ENCODE measurements at regions not wholly inside any gene's neighbourhood (a gene's known extent, or its start where the extent isn't known, plus 50 kb on each side); places are given as distances from the start of the nearest gene placed in this dataset.
"Not testable (repeated sequence)": the region's sequence is repeated elsewhere in the genome, so short reads cannot be mapped to it uniquely, and the experiment has no call there.

DNA sequence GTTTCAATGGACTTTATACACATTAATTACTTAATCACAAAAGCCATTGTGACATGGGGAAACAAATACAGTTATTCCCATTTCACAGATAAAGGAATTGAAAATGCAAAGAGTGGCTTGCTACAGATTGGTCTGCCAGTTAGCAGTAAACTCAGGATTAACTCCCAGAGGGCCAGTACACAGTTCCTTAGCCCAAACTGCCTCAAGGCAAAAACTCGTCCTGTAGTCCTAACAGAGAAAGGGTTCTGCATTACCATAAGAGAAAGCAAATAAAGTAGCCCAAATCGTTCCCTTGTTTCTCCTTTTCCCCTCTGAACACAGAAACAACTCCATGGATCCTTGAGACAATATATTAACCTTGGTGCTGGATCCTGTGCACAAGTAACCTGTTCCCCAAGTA lies 274.4 kb downstream of the LRIG3 start:
- DNase-seq (ENCODE audit: low read depth, low spot score) = peak; percentile 73

DNA sequence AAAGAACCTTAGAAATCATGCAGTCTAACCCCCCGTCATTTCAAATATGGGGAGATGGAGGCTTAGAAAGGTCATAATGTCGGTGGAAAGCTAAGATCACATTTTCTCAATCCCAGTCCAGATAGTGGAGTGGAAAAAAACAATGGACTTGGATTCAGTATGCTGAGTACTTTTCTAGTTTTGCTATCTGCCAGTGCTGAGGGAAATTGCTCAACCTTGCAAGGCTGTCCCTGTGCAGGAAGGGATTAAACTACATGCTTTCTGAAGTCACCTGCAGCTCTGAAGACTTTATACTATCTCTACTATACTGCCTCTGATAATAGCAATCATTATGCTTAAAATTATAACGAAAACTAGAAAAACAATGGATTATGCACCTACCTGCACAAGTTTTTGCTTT lies 272.8 kb downstream of the LRIG3 start:
- no peak for DNase-seq (ENCODE audit: low read depth, low spot score)

DNA sequence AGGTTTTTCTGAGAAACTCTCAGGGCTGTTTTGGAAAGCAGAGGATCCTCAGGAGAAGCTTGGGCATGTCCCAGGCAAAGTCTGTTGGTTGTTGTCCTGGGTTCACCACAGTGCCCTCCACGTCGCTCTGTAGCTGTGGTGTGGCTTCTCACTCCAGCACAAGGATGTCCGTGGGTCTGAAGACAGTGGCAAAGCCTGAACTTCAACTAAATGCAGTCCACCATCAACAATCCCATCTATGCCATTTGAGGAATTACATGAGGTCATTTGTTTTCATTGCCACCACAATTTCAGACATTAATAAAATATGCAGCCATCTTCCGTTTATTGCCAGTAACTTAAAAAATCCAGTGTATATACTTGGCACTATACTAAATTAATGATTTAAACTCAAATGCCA lies 272.1 kb downstream of the LRIG3 start:
- no peak for DNase-seq (ENCODE audit: low read depth, low spot score)

DNA sequence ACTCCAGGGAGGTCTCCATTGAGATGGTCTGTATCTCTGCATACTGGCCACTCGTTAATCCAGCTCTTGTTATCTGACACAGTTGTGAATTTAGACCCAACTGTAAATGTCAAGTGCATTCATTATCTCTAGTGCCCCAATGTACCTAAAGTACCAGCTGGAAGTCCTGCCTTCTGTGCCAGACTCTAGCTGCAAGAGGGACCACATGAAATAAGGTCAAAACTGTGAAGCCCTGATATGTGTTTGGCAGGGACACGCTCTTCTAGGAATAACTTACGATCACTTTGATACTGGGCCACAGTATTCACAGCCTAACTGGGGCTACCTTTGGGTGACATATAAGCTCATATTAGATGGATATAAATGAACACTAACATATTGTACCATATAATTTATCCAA lies 268.5 kb downstream of the LRIG3 start:
- no peak for DNase-seq (ENCODE audit: low read depth, low spot score)

DNA sequence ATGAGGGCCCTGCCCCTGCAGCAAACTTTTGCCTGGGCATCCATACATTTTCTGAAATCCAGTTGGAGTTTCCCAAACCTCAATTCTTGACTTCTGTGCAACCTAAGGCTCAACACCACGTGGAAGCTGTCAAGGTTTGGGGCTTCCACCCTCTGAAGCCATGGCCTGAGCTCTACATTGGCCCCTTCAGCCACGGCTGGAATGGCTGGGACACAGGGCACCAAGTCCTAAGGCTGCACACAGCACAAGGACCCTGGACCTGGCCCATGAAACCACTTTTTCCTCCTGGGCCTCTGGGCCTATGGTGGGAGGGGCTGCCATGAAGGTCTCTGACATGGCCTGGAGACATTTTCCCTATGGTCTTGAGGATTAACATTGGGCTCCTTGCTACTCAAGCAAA lies 266.3 kb downstream of the LRIG3 start:
- DNase-seq (ENCODE audit: low read depth, low spot score) = no peak

DNA sequence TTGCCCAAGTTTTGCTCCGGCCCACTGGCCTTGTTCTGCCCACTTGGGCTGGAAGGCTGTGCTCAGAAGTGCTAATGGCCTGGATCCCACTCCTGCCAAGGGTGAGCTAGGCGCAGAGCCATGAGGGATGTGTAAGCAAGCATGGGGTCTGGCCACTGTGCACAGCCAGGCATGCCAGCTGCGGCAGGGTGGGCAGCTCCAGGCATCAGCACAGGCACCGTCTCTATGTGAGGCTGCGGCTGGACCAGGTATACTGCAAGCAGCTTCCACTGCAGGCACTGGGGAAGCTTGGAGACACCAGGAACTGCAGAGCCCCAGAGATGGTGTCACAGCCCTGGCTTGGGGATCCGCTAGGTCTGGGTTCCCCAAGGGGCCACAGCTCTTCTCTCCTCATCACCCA lies 264.9 kb downstream of the LRIG3 start:
- DNase-seq (ENCODE audit: low read depth, low spot score) = no peak

DNA sequence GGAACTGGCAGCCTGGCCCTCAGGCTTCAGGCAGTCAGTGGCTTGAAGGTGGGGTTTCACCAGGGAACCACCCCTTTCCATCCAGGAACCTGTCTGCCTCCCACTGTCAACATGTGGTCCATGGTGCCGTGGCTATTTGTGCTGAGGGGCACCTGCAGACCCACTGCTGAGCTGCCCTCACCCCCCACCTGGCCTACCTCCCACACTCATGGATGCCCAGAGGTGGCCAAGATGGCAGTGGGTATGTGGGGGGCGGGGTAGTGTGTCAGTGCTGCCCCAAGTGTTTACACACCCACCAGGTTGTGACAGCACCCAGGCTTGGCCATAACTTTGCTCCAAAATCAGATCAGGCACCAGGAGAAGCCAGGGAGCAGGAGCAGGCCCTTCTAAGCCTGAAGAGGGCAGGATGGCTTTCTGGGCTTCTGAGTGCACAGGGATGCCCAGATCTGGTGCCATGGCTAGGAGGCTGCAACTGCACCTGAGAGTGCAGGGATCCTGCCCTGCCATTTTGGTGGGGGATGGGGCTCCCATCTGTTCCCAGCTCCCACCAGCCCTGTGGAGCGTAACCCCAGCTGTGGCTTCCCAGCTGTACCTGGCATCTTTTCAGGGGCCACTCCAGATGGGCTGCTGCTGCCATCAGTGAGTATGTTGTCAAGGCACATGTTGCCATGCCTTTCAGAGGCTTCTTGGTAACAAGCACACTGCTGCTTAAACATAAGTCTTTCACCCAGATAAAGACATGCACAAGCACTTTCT lies 263.9 kb downstream of the LRIG3 start:
- no peak for DNase-seq (ENCODE audit: low read depth, low spot score)

DNA sequence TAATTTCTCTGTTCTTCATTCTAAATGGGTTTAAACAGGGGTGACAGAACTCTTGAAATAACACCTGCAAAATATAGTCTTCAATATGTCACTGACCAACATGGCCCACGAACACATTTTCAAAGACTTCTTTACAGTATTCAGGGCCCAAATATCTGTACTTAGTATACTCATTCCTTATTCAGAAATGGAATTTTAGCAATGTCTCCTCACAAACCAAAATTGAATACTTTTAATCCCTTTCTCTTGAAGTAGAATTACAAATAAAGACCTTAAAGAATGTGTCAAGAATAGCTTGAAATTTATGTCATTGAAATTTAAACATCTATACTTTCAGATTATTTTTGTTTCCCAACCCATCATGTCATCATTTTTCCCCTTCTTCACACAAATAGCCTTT lies 263.1 kb downstream of the LRIG3 start:
- no peak for DNase-seq (ENCODE audit: low read depth, low spot score)

DNA sequence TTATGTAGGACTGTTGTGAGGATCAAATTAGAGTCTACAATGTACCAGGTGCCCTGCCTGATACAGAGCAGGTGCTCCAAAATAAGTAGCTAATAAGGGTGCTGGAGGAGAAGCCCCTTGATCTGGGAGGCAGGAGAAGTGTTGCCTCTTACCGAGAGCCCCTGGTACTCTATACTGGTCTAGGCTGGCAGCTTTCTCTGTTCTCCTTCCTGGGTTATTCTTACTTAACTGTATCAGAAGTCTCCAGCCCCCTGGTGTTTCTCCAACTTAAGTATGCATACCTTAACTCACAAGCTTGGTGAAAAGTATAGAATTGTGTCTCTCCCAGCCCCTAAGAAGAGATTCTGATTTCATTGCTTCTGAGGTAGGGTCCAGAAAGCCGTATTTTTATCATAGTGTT lies 254.9 kb downstream of the LRIG3 start:
- no peak for DNase-seq (ENCODE audit: low read depth, low spot score)

DNA sequence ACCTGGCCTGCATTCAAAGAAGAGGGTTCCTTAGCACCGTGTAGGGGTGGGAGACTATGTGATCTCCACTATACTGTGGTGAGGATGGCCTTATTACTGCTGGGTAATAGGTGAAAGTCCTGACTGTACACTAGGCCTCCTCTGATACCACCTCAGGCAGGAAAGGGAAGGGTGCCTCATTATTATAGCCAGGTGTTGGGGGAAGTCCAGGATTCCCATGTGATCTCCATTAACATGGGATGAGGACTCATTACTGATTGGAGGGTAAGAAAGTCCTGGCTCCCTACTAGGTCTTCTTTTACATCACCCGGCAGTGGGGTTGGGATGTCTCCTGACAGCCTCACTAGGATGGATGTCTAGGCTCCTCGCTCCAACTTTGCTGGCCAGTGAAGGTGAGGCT lies 252.1 kb downstream of the LRIG3 start:
- DNase-seq (ENCODE audit: low read depth, low spot score) = no peak

DNA sequence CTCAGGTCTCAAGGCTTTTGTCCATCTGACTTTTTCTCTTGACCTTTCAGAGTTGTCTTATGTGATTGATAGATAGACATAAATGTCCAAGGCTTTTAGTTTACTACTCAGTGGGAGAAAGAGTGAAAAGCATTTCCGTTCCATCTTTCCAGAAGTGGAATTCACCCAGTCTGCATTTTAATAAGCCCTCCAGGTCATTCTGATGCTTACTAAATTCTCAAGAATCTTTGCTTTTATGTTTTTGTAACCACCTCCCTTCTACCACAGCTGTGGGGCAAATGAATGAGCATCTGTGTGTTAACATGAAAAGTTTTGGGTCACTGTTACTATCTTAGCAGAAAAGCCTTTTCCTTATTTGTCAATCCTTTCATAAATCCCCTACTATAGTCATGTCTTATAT lies 251.4 kb downstream of the LRIG3 start:
- DNase-seq (ENCODE audit: low read depth, low spot score) = no peak

DNA sequence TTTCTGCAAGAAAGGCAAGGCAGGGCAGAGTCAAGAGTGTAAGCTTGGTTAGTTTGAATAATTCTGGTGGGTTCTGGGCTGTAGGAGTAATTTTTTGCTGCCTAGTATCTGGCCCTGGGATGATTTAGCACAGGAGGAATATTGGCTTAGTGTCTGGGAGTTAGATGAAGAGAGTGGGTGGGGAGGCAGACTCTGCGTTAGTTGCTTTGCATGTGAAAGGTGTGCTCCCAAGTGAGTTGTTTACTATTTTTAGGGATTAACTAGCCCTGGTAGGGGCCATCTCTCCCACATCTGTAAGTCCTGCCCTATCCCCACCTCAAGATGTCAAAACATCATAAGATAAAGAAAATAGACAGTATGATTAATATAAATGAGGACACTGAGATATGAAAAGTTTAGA lies 249.7 kb downstream of the LRIG3 start:
- DNase-seq (ENCODE audit: low read depth, low spot score) = peak; percentile 14

DNA sequence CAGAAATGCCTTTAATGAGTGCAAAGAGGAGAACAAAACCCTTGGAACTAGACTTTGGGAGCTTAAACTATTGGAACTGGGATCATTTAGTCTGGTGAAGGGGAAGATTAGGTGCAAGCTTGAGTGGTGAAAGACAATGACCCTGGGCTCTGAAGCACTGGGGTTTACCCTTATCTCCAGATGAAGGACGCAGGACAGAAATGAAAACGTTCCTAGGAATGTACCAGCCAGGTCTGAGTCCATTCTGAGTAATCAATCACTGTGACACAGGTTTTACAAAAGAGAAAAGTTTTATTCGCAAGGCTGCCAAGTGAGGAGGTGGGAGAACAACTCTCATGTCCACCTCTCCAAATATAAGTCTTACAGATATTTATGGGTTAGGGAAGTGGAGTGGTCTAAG lies 249.1 kb downstream of the LRIG3 start:
- DNase-seq (ENCODE audit: low read depth, low spot score) = no peak

DNA sequence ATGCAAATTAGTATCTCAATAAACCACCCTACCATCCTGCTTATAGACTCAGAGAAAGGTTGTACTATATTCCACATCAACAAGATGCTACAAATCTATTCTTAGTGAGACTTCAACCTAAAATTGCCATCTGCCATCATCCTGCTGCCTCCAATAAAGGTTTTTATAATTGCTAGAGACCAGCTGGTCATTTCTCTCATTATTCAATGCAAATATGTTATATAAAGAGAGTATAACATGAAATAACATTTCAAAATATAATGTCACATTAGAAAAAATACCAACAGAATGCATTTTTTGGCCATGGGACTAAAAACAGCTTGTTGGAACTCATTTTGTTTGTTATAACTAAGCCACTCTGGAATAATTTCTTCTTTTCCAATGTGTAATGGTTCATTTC lies 247.3 kb downstream of the LRIG3 start:
- no peak for DNase-seq (ENCODE audit: low read depth, low spot score)

DNA sequence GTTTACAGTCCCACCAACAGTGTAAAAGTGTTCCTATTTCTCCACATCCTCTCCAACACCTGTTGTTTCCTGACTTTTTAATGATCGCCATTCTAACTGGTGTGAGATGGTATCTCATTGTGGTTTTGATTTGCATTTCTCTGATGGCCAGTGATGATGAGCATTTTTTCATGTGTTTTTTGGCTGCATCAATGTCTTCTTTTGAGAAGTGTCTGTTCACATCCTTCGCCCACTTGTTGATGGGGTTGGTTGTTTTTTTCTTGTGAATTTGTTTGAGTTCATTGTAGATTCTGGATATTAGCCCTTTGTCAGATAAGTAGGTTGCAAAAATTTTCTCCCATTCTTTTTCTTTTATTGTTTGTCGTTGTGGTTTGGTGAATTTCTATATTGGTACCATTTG lies 242.5 kb downstream of the LRIG3 start:
- not testable (repeated sequence) for DNase-seq (ENCODE audit: low read depth, low spot score)

DNA sequence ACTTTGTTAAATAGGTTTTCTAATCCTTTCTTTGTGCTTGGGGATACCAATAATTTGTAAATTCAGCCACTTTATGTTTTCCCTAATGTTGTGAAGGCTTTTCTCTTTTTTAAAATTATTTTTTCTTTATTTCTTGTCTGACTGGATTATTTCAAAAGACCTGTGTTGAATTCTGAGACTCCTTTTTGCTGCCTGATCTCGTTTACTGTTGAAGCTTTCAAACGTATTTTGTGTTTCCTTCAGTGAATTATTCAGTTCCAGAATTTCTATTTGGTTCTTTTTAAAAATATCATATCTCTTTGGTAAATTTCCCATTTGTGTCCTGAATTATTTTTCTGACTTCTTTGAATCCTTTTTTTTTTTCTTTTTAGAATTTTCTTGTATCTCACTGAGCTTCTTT lies 241.6 kb downstream of the LRIG3 start:
- DNase-seq (ENCODE audit: low read depth, low spot score) = no peak

DNA sequence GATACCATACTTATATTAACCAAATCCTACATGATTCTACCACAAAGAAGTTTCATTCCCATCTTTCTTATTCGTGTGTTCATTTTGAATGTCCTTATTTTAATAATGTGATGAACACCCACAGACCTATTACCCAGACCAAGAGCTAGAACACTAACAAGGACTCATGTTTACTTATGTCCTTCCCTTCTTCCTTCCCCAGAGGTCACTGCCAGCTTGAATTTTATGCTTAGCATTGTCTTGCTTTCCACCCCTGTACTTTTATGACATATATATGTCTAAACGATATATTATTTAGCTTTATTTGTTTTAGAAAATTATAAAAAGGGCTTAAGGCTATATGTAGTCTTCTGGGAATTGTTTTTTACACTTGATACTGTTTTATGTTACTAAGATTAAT lies 238.6 kb downstream of the LRIG3 start:
- no peak for DNase-seq (ENCODE audit: low read depth, low spot score)

DNA sequence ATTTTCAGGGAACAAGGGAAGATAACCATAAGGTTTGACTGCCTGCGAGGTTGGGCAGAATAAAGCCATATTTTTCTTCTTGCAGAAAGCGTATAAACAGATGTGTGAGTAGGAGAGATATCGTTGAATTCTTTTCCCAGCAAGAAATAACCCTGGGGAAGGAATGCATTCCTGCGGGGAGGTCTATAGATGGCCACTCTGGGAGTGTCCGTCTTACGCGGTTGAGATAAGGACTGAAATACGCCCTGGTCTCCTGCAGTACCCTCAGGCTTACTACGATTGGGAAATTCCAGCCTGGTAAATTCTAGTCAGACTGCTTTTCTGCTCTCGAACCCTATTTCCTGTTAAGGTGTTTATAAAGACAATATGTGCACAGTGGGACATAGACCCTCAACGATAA lies 225.0 kb downstream of the LRIG3 start:
- DNase-seq (ENCODE audit: low read depth, low spot score) = peak; percentile 8

DNA sequence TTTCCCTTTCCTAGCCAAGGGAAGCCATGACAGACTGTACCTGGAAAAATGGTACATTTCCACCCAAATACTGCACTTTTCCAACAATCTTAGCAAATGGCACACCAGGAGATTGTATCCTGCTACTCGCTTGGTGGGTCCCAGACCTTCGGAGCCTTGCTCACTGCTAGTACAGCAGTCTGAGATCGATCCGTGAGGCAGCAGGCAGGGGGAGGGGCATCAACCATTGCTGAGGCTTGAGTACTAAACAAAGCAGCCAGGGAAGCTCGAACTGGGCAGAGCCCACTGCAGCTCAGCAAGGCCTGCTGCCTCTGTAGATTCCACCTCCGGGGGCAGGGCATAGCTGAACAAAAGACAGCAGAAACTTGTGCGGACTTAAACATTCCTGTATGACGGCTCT lies 218.8 kb downstream of the LRIG3 start:
- peak; percentile 4 for DNase-seq (ENCODE audit: low read depth, low spot score)

DNA sequence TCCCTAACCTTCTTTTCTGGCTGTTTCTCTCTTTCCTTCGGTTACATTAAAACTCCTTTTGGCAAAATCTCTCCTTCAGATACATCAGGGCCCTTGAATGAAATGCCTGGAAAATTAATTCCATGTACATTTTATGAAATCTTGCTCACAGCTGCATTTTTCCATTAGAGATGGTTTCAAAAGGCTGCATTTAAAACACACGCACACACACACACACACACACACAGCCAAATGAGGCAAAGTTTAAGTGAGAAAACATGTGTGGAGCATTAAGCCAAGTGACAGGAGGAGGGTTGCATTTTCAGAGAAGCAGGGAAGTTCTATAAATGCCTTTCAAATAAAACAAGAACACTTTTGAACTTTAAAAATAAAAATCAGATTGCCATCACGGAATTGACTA lies 216.4 kb downstream of the LRIG3 start:
- no peak for DNase-seq (ENCODE audit: low read depth, low spot score)

DNA sequence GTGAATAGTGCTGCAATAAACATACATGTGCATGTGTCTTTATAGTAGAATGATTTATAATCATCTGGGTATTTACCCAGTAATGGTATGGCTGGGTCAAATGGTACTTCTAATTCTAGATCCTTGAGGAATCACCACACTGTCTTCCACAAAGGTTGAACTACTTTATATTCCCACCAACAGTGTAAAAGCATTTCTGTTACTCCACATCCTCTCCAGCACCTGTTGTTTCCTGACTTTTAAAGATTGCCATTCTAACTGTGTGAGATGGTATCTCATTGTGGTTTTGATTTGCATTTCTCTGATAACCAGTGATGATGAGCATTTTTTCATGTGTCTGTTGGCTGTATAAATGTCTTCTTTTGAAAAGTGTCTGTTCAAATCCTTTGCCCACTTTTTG lies 215.5 kb downstream of the LRIG3 start:
- DNase-seq (ENCODE audit: low read depth, low spot score) = not testable (repeated sequence)

DNA sequence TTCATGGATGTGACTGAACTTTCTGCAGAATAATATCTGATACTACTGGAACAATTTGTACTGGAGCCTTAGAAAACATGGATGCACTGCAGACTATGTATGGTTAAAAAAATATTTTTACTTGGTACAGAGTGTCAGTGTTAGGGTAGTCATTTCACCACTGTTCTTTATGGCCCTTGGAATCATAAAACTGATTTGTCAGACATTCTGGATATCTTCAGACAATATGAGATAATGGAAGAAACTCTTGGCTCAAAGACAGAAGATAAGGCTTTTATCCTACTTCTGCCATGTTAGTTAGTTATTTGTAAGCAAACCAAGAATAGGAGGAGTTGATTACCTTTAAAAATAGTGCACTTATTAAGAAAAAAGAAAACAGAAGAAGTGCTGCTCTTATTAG lies 209.4 kb downstream of the LRIG3 start:
- DNase-seq (ENCODE audit: low read depth, low spot score) = no peak

DNA sequence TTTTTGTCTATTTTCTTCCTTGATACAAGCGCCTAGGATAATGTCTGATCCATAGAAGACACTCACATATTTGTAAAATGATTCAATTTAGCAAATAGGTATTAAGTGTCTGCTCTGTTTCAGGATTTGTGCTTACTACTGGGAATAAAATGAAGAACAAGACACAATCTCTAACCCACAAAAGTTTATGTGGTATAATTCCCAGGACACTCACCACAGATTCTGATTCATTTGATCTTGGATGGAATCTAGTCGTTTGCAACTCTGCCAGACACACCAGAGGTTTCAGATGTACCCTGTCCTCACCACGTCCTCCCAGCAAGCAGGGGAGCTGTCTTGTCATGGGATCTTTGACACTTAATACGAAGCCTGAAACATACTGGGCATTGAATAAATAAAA lies 208.3 kb downstream of the LRIG3 start:
- DNase-seq (ENCODE audit: low read depth, low spot score) = no peak

DNA sequence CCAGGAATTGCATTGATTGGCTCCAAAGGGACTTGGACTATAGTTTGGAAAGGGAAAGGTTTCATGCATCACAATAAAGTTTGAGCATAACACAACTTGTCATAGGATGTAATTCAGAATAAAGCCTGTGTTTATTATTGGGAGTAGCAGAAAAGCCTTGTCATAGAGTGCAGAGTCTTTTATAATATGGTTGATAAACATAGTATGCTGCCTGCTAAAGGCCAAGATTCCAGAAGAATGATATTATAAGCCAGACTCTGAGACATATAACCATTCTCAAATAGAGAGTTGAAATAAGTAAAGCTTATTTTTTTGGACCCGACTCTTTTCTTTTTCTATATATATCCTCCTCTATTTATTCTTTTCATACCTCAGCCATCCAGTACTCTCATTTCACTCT lies 207.3 kb downstream of the LRIG3 start:
- DNase-seq (ENCODE audit: low read depth, low spot score) = no peak
